NB4 (cell line): ENCODE measurements at regions not wholly inside any gene's neighbourhood (a gene's known extent, or its start where the extent isn't known, plus 50 kb on each side); places are given as distances from the start of the nearest gene placed in this dataset.

Experiments used
- MYC ChIP-seq: IDR thresholded peaks from 2 replicates; pipeline ENCODE4 v1.6.1; 2011; ENCODE audit warnings: low read depth, low read length
- POLR2A ChIP-seq: IDR thresholded peaks from 2 replicates; pipeline ENCODE4 v1.6.1; 2011; ENCODE audit warnings: mild to moderate bottlenecking; ENCODE audit not compliant: insufficient read length; ENCODE audit errors: extremely low read depth
- TF ChIP-seq, protein P1 (sequence below): IDR thresholded peaks from one replicate; pipeline ENCODE4 v1.5.1; 2012; ENCODE audit warnings: low read depth, low read length

DNA sequence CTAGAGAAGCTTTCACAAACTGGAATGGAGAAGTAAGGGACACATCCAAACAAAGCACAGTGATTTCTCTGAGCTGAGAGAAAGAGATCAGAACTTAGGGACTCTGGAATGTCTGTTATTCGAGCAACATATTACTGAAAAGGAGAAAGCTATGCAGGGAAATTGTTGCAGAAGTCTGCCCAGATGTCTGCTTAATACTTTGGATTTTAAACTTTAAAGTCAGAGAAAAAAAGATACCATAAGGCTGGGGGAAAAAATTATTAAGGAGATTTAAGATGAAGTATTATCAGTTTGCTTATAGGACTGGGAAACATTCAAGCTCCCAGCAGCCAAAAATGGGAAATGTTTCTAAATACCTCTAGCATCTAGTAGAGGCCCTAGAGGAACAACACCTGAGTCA, 803.9 kb downstream of the TAF11L14 start:
- no peak for TF ChIP-seq POLR2A
- TF ChIP-seq, protein P1, sequence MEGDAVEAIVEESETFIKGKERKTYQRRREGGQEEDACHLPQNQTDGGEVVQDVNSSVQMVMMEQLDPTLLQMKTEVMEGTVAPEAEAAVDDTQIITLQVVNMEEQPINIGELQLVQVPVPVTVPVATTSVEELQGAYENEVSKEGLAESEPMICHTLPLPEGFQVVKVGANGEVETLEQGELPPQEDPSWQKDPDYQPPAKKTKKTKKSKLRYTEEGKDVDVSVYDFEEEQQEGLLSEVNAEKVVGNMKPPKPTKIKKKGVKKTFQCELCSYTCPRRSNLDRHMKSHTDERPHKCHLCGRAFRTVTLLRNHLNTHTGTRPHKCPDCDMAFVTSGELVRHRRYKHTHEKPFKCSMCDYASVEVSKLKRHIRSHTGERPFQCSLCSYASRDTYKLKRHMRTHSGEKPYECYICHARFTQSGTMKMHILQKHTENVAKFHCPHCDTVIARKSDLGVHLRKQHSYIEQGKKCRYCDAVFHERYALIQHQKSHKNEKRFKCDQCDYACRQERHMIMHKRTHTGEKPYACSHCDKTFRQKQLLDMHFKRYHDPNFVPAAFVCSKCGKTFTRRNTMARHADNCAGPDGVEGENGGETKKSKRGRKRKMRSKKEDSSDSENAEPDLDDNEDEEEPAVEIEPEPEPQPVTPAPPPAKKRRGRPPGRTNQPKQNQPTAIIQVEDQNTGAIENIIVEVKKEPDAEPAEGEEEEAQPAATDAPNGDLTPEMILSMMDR, result no peak
- TF ChIP-seq MYC, result no peak
